BJ (cell line): ENCODE measurements at regions not wholly inside any gene's neighbourhood (a gene's known extent, or its start where the extent isn't known, plus 50 kb on each side); places are given as distances from the start of the nearest gene placed in this dataset.

Experiments
- CTCF ChIA-PET: fragments of 350-600 bp; formaldehyde crosslinking; extraction: SDS; loops from one replicate; lab custom pipeline; 2021; ENCODE audit warnings: antibody characterized with exemption, inconsistent platforms; lab: Yijun Ruan, JAX
- POLR2A ChIA-PET: fragments of 300-600 bp; sonication (Branson Sonifier 250); formaldehyde crosslinking; extraction: SDS; loops from one replicate; lab custom pipeline; 2021; ENCODE audit warnings: antibody characterized with exemption; lab: Charles Lee
- DNase-seq: peaks from one replicate; pipeline ENCODE4 v3.0.0-alpha.2; 2011; ENCODE audit warnings: low read depth
- H3K27me3 ChIP-seq: 2 replicates; pipeline ENCODE4 v1.6.0; 2011; ENCODE audit warnings: low read length; ENCODE audit not compliant: control insufficient read depth, insufficient read depth
- H3K36me3 ChIP-seq: 2 replicates; pipeline ENCODE4 v1.5.1; 2011; ENCODE audit warnings: low read length; ENCODE audit not compliant: control insufficient read depth, insufficient read depth
- H3K4me3 ChIP-seq: 2 replicates; pipeline ENCODE4 v1.5.1; 2011; ENCODE audit warnings: low read depth, mild to moderate bottlenecking, control low read depth, low read length
- TF ChIP-seq, protein P1 (sequence below): IDR thresholded peaks from 2 replicates; pipeline ENCODE4 v1.5.1; 2011; ENCODE audit warnings: low read depth, mild to moderate bottlenecking, control low read depth, inconsistent platforms, low read length, moderate library complexity; ENCODE audit not compliant: insufficient read depth

DNA sequence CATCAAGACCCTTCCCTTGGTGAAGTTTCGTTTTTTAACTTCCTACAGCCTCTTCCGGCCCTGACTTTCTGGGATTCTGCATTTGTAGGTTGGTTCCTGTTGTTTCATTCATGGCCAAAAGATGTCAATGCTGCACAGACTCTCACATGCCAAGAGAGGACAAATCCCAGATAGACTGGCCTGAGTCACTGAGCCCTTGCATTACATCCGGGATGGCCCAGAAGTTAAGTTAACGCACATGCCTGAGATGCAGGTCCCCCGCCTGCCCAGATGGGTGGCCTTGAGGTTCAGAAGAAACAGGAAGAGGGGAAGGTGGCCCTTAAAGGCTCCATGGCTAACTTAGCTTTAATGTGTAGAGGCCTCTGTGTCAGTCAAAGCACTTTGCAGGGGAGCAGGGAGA is 51.6 kb upstream of the SRGAP3 start:
- no peak for DNase-seq
- CTCF ChIA-PET = interaction anchor here (1.2 to 4.3 kb wide), 8 partner anchors 11 to 333 kb away, joined by 3 to 28 read pairs (median 15); no protein-coding TSS in a partner anchor
- no peaks in the 10 kb centered on the region for H3K27me3 ChIP-seq
- no peak overlapping the region for H3K4me3 ChIP-seq
- POLR2A ChIA-PET = no interaction called here
- no peaks in the 10 kb centered on the region for H3K36me3 ChIP-seq
- TF ChIP-seq, protein P1, sequence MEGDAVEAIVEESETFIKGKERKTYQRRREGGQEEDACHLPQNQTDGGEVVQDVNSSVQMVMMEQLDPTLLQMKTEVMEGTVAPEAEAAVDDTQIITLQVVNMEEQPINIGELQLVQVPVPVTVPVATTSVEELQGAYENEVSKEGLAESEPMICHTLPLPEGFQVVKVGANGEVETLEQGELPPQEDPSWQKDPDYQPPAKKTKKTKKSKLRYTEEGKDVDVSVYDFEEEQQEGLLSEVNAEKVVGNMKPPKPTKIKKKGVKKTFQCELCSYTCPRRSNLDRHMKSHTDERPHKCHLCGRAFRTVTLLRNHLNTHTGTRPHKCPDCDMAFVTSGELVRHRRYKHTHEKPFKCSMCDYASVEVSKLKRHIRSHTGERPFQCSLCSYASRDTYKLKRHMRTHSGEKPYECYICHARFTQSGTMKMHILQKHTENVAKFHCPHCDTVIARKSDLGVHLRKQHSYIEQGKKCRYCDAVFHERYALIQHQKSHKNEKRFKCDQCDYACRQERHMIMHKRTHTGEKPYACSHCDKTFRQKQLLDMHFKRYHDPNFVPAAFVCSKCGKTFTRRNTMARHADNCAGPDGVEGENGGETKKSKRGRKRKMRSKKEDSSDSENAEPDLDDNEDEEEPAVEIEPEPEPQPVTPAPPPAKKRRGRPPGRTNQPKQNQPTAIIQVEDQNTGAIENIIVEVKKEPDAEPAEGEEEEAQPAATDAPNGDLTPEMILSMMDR = no peak

- TF ChIP-seq, protein P1 = no peak
- DNase-seq = no peak
- POLR2A ChIA-PET = no interaction called here
- CTCF ChIA-PET = interaction anchor here (0.6 to 4.3 kb wide), 33 partner anchors 10 to 639 kb away, joined by 3 to 28 read pairs (median 4); no protein-coding TSS in a partner anchor
- H3K4me3 ChIP-seq = no peak overlapping the region
- H3K36me3 ChIP-seq = no peaks in the 10 kb centered on the region
- H3K27me3 ChIP-seq = no peaks in the 10 kb centered on the region
Measured at GRCh38 chr3:9301798-9302197, 52.4 kb upstream of the SRGAP3 start.

DNA sequence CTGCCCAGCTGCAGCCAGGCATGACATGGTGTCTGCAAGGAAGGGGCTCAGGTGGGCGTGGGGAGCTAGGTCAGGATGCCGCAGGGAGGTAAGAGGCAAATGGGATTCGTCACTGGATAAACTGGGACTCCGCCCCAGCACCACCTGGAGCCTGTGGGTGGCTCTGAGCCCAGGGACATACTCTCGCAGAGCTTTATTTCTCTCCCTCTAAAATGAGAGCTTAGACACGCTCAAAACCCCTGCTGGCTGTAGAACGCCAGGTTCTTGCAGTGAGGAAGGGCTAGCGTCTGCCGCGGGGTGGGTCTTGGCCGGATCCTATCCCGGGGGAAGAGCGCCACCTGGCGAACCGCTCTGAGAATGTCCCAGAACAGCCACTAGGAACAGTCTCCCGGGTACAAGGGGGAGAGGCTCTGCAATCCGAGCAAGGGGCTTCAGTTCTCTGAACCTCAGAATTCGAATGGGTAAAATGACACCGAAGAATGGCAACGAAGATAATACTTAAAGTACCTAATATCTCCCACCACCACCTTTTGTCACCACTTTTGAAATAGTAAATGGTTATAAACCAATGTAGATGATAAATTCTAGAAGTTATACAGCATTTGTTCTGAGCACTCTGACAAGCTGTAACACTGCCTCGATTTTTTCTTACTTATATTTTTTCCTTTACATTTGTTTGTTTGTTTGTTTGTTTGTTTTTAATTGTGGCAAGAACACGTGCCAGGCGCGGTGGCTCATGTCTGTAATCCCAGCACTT is 53.2 kb upstream of the SRGAP3 start:
- ChIA-PET CTCF (interaction anchor here (0.5 to 4.3 kb wide), 41 partner anchors 8 to 639 kb away, joined by 3 to 28 read pairs (median 4); partner anchors contain the start of gene OXTR), POLR2A (no interaction called here)
- Histone ChIP-seq H3K36me3 (no peaks in the 10 kb centered on the region), H3K4me3 (no peak overlapping the region), H3K27me3 (no peaks in the 10 kb centered on the region)
- TF ChIP-seq, protein P1 = peak; percentile 91
- no peak for DNase-seq

DNA sequence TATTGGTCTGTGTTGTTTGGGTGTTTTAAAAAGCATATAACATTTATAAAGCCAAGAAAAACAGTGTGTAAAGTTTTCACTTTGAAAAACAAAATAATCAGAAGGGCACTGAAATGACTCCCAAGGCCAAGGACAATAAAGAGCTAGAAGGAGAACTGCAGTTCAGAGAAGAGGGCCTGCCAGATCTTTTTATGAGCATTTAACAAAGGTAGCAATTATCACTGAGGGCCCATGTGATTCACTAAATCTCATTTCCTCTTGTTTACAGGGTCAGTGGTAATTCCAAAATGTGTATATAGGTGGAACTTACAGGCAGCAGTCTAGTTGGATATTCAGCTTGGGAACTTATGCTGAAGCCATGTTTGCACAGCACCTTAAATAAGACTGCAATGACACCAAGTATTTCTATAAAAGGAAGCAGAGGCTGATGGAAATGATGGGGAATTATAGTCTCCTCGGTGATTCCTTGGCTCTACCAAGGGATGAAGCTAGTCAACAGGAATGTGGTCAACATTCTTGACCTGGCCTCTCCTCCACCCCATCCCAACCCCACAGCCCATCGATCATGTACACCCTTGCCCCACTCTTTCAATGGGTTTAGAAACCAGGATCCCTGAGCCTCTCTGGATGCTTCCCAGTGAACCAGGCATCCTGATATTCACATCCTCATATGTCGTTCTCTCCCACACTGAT is 54.4 kb upstream of the THUMPD3 start:
- POLR2A ChIA-PET = no interaction called here
- H3K27me3 ChIP-seq = no peaks in the 10 kb centered on the region; the same call in 1 of the 2 replicates
- CTCF ChIA-PET = interaction anchor here (1.1 to 1.2 kb wide), 2 partner anchors 320 to 337 kb away, joined by 3 to 6 read pairs; no protein-coding TSS in a partner anchor
- DNase-seq = no peak
- H3K4me3 ChIP-seq = no peak overlapping the region
- H3K36me3 ChIP-seq = no peaks in the 10 kb centered on the region
- TF ChIP-seq, protein P1 = no peak

GRCh38 chr3:9310043-9310442 is 52.8 kb upstream of the THUMPD3 start:
- H3K4me3 ChIP-seq = no peak overlapping the region
- ChIA-PET CTCF (interaction anchor here (0.6 to 3.9 kb wide), 4 partner anchors 8 to 344 kb away, joined by 3 to 26 read pairs (median 4); no protein-coding TSS in a partner anchor), POLR2A (no interaction called here)
- no peak for DNase-seq
- H3K36me3 ChIP-seq = no peaks in the 10 kb centered on the region
- TF ChIP-seq, protein P1 = no peak
- H3K27me3 ChIP-seq = no peaks in the 10 kb centered on the region; the same call in 1 of the 2 replicates
